Lower lobe of right lung (tissue), 2 donors: ENCODE measurements at regions not wholly inside any gene's neighbourhood (a gene's known extent, or its start where the extent isn't known, plus 50 kb on each side); places are given as distances from the start of the nearest gene placed in this dataset.

Experiments used
- ATAC-seq, 2 donors: fragments of 200-7000 bp; cut with Tn5 transposase; one replicate each; pipeline ENCODE4 v1.9.1; 2020 to 2022; ENCODE audit warnings: mild to moderate bottlenecking in 2 of 2, moderate library complexity in 2 of 2
- DNase-seq: peaks from one replicate; pipeline ENCODE4 v3.0.0-alpha.2; 2020
- H3K27ac ChIP-seq: fragments of 200-600 bp; one replicate; pipeline ENCODE4 v1.8.0; 2022
- H3K27me3 ChIP-seq: fragments of 200-600 bp; one replicate; pipeline ENCODE4 v1.8.0; 2022; ENCODE audit warnings: low read depth
- H3K36me3 ChIP-seq: fragments of 200-600 bp; one replicate; pipeline ENCODE4 v1.8.0; 2022; ENCODE audit warnings: mild to moderate bottlenecking
- H3K4me1 ChIP-seq: fragments of 200-600 bp; one replicate; pipeline ENCODE4 v1.8.0; 2022
- H3K4me3 ChIP-seq: fragments of 200-600 bp; one replicate; pipeline ENCODE4 v1.8.0; 2022; ENCODE audit warnings: mild to moderate bottlenecking
- H3K9me3 ChIP-seq: fragments of 200-600 bp; one replicate; pipeline ENCODE4 v1.8.0; 2022
- intact Hi-C: fragments of 100-400 bp; cut with DNase I; formaldehyde crosslinking; loops from one replicate; pipeline ENCODE4 v1.11.0; 2022
- TF ChIP-seq, protein P1 (sequence below): fragments of 200-600 bp; IDR thresholded peaks from one replicate; pipeline ENCODE4 v1.8.0; 2022; ENCODE audit warnings: antibody characterized with exemption, mild to moderate bottlenecking
- donor health status: DM: no; HTN: yes; CAD: no; lungs with severe emphysema.

DNA sequence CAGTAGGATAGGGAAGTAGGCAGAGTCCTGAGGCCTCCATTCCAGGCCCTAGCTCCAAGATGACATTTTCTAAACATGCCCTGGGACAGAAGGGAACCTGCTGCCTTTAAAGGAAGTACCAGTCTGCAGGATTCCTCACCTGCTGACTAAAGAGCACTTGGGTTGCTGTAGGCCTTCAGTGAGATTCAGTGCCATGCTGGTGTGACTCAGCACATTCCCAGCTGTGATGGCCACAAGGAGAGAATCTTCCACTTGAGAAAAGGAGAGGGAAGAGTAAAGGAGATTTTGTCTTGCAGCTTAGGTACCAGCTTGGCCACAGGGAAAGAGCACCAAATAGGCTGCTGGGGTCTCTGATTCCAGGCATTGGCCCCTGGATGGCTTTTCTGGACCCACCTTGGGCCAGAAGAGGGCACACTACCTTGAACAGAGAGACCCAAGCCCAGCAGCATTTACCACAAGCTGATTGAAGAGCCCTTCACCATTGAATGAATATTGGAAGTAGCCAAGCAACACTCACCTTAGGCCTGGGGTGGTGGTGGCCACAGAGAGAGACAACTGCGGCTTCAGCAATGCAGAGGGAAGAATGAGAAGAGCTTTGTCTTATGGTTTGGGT, 498.3 kb downstream of the KCNH5 start:
- no peaks in the 10 kb centered on the region for H3K36me3 ChIP-seq
- no peaks in the 10 kb centered on the region for H3K27me3 ChIP-seq
- no peaks in the 10 kb centered on the region for H3K4me1 ChIP-seq
- TF ChIP-seq, protein P1, sequence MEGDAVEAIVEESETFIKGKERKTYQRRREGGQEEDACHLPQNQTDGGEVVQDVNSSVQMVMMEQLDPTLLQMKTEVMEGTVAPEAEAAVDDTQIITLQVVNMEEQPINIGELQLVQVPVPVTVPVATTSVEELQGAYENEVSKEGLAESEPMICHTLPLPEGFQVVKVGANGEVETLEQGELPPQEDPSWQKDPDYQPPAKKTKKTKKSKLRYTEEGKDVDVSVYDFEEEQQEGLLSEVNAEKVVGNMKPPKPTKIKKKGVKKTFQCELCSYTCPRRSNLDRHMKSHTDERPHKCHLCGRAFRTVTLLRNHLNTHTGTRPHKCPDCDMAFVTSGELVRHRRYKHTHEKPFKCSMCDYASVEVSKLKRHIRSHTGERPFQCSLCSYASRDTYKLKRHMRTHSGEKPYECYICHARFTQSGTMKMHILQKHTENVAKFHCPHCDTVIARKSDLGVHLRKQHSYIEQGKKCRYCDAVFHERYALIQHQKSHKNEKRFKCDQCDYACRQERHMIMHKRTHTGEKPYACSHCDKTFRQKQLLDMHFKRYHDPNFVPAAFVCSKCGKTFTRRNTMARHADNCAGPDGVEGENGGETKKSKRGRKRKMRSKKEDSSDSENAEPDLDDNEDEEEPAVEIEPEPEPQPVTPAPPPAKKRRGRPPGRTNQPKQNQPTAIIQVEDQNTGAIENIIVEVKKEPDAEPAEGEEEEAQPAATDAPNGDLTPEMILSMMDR: no peak
- H3K9me3 ChIP-seq: peaks cover 8% of the 10 kb centered on the region
- H3K4me3 ChIP-seq: no peak overlapping the region
- intact Hi-C loops: no loop called here
- H3K27ac ChIP-seq: no peak overlapping the region
- no peak for DNase-seq
- ATAC-seq: no peak

GRCh38 chr14:62557416-62557815, 487.8 kb downstream of the KCNH5 start:
- TF ChIP-seq, protein P1: no peak
- intact Hi-C loops: no loop called here
- Histone ChIP-seq H3K9me3 (no peaks in the 10 kb centered on the region), H3K36me3 (no peaks in the 10 kb centered on the region), H3K4me3 (no peak overlapping the region), H3K27ac (no peak overlapping the region), H3K27me3 (no peaks in the 10 kb centered on the region), H3K4me1 (no peaks in the 10 kb centered on the region)
- no peak for ATAC-seq
- no peak for DNase-seq

DNA sequence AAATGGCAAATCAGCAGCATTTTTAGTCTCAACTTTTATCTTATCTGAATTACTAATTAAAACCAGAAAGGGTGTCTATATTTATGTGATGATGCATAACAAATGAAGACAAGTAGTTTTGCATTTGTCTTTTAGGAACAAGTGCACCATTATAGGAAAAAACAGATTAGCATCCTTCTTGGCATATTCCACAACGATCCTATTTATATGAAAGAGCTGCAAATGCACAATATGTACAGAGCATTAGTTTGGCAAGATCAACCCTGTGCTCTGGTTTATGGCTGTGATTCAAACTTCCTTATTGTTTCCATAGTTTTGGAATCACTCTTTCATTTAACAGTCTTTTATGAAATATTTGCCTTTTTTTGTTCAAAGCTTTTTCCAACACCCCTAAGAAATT, 486.8 kb downstream of the KCNH5 start:
- TF ChIP-seq, protein P1: no peak
- ATAC-seq: no peak
- intact Hi-C loops: no loop called here

GRCh38 chr14:62585247-62585646, 460.0 kb downstream of the KCNH5 start:
- no peaks in the 10 kb centered on the region for H3K36me3 ChIP-seq
- H3K4me1 ChIP-seq: no peaks in the 10 kb centered on the region
- ATAC-seq: no peak
- no peak overlapping the region for H3K27ac ChIP-seq
- no peaks in the 10 kb centered on the region for H3K27me3 ChIP-seq
- TF ChIP-seq, protein P1: no peak
- DNase-seq: no peak
- no peak overlapping the region for H3K4me3 ChIP-seq
- intact Hi-C loops: no loop called here
- no peaks in the 10 kb centered on the region for H3K9me3 ChIP-seq

More for the DNA sequence above, 486.8 kb downstream of the KCNH5 start:
- H3K36me3 ChIP-seq: no peaks in the 10 kb centered on the region
- H3K27me3 ChIP-seq: no peaks in the 10 kb centered on the region
- H3K9me3 ChIP-seq: no peaks in the 10 kb centered on the region
- no peak overlapping the region for H3K27ac ChIP-seq
- no peaks in the 10 kb centered on the region for H3K4me1 ChIP-seq
- no peak for DNase-seq
- no peak overlapping the region for H3K4me3 ChIP-seq

GRCh38 chr14:62592877-62593276, 452.4 kb downstream of the KCNH5 start:
- H3K36me3 ChIP-seq: no peaks in the 10 kb centered on the region
- no peak overlapping the region for H3K27ac ChIP-seq
- no peak overlapping the region for H3K4me3 ChIP-seq
- intact Hi-C loops: no loop called here
- H3K4me1 ChIP-seq: no peaks in the 10 kb centered on the region
- DNase-seq: no peak
- TF ChIP-seq, protein P1: no peak
- no peaks in the 10 kb centered on the region for H3K27me3 ChIP-seq
- ATAC-seq: no peak
- peaks cover 15% of the 10 kb centered on the region for H3K9me3 ChIP-seq
